OCI-LY1 (cell line): ENCODE measurements at regions not wholly inside any gene's neighbourhood (a gene's known extent, or its start where the extent isn't known, plus 50 kb on each side); places are given as distances from the start of the nearest gene placed in this dataset.

Experiments
- H2AFZ ChIP-seq: fragments of 200-600 bp; sonication (generic), shearing (Covaris generic); 2 replicates; pipeline ENCODE4 v1.6.0; 2014; ENCODE audit warnings: antibody characterized with exemption, mild to moderate bottlenecking, low read length
- H3F3A ChIP-seq: fragments of 200-600 bp; sonication (generic), shearing (Covaris generic); 2 replicates; pipeline ENCODE4 v1.6.0; 2014; ENCODE audit warnings: mild to moderate bottlenecking, antibody characterized with exemption, low read length, moderate library complexity; ENCODE audit not compliant: insufficient read depth
- H3K27ac ChIP-seq: fragments of 200-600 bp; sonication (generic); 2 replicates; pipeline ENCODE4 v1.5.1; 2014; ENCODE audit warnings: low read length, mixed run types, mild to moderate bottlenecking, low read depth; ENCODE audit not compliant: poor library complexity, severe bottlenecking
- H3K27me3 ChIP-seq: fragments of 200-600 bp; sonication (generic); 2 replicates; pipeline ENCODE4 v1.6.0; 2014; ENCODE audit warnings: antibody characterized with exemption, mild to moderate bottlenecking, low read length, moderate library complexity; ENCODE audit not compliant: insufficient read depth
- H3K36me3 ChIP-seq: fragments of 200-600 bp; sonication (generic); 2 replicates; pipeline ENCODE4 v1.6.1; 2014; ENCODE audit warnings: mild to moderate bottlenecking, antibody characterized with exemption, low read length, moderate library complexity, mixed read lengths; ENCODE audit not compliant: insufficient read depth
- H3K4me1 ChIP-seq: fragments of 200-600 bp; sonication (generic); 2 replicates; pipeline ENCODE4 v1.5.1; 2014; ENCODE audit warnings: mild to moderate bottlenecking, low read length, moderate library complexity; ENCODE audit not compliant: insufficient read depth, severe bottlenecking
- H3K4me2 ChIP-seq: fragments of 200-600 bp; sonication (generic), shearing (Covaris generic); 2 replicates; pipeline ENCODE4 v1.6.1; 2014; ENCODE audit warnings: low read length
- H3K4me3 ChIP-seq: fragments of 200-600 bp; sonication (generic); 2 replicates; pipeline ENCODE4 v1.5.1; 2014; ENCODE audit warnings: low read length, low read depth, mild to moderate bottlenecking, mixed read lengths; ENCODE audit not compliant: poor library complexity, severe bottlenecking
- H3K79me2 ChIP-seq: fragments of 200-600 bp; shearing (Covaris generic); 2 replicates; pipeline ENCODE4 v1.6.1; 2016; ENCODE audit warnings: mixed run types, low read length, mixed read lengths; ENCODE audit not compliant: insufficient read depth
- H3K9ac ChIP-seq: fragments of 200-600 bp; sonication (generic), shearing (Covaris generic); 2 replicates; pipeline ENCODE4 v1.6.1; 2014; ENCODE audit warnings: mild to moderate bottlenecking, low read length, mixed read lengths
- H3K9me2 ChIP-seq: fragments of 200-600 bp; sonication (generic), shearing (Covaris generic); 2 replicates; pipeline ENCODE4 v1.6.1; 2014; ENCODE audit warnings: low read depth, mild to moderate bottlenecking, low read length, mixed read lengths
- H3K9me3 ChIP-seq: fragments of 200-600 bp; shearing (Covaris generic); 2 replicates; pipeline ENCODE4 v1.6.1; 2014; ENCODE audit warnings: low read length, mixed read lengths
- H4K20me1 ChIP-seq: fragments of 200-600 bp; sonication (generic), shearing (Covaris generic); 2 replicates; pipeline ENCODE4 v1.6.0; 2016; ENCODE audit warnings: mild to moderate bottlenecking, low read length; ENCODE audit not compliant: insufficient read depth
- EZH2 ChIP-seq: fragments of 200-600 bp; sonication (generic), shearing (Covaris generic); IDR thresholded peaks from 2 replicates; pipeline ENCODE4 v1.8.0; 2017; ENCODE audit warnings: borderline replicate concordance, mixed run types, mild to moderate bottlenecking, antibody characterized with exemption, low read length, moderate library complexity, mixed read lengths
- TF ChIP-seq, protein P1 (sequence below): fragments of 200-600 bp; sonication (generic), shearing (Covaris generic); IDR thresholded peaks from 2 replicates; pipeline ENCODE4 v1.5.1; 2017; ENCODE audit warnings: mild to moderate bottlenecking, antibody characterized with exemption, low read length, moderate library complexity, mixed read lengths

DNA sequence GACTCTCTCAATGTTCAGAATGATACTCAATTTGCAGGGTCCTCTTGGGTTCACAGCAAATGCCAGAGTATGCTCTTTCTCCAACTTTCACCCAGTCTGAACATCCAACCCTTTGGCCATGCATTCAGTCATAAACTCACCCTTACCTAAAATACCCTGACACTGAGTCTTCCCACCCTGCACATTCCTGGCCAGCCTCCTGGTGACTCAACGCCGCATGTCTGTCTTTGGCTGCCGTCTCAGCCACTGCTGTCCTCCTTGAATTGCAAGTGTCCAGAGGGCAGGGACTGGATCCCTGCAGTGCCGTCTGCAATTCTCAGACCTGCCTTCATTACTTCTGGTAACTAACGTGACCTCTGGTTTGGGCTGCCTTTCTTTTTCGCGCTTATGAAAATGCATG lies 593.4 kb downstream of the QKI start:
- Histone ChIP-seq H3K9me3 (no peaks in the 10 kb centered on the region), H3K9ac (no peak overlapping the region), H3K27ac (no peak overlapping the region), H2AFZ (no peak overlapping the region), H3F3A (no peaks in the 10 kb centered on the region), H3K36me3 (no peaks in the 10 kb centered on the region), H3K27me3 (peaks cover 9% of the 10 kb centered on the region; the same call in 1 of the 2 replicates), H3K79me2 (no peaks in the 10 kb centered on the region), H3K4me3 (no peak overlapping the region), H3K9me2 (no peaks in the 10 kb centered on the region), H3K4me2 (no peak overlapping the region), H3K4me1 (no peaks in the 10 kb centered on the region), H4K20me1 (no peaks in the 10 kb centered on the region)
- no peak for TF ChIP-seq EZH2
- TF ChIP-seq, protein P1, sequence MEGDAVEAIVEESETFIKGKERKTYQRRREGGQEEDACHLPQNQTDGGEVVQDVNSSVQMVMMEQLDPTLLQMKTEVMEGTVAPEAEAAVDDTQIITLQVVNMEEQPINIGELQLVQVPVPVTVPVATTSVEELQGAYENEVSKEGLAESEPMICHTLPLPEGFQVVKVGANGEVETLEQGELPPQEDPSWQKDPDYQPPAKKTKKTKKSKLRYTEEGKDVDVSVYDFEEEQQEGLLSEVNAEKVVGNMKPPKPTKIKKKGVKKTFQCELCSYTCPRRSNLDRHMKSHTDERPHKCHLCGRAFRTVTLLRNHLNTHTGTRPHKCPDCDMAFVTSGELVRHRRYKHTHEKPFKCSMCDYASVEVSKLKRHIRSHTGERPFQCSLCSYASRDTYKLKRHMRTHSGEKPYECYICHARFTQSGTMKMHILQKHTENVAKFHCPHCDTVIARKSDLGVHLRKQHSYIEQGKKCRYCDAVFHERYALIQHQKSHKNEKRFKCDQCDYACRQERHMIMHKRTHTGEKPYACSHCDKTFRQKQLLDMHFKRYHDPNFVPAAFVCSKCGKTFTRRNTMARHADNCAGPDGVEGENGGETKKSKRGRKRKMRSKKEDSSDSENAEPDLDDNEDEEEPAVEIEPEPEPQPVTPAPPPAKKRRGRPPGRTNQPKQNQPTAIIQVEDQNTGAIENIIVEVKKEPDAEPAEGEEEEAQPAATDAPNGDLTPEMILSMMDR: no peak

DNA sequence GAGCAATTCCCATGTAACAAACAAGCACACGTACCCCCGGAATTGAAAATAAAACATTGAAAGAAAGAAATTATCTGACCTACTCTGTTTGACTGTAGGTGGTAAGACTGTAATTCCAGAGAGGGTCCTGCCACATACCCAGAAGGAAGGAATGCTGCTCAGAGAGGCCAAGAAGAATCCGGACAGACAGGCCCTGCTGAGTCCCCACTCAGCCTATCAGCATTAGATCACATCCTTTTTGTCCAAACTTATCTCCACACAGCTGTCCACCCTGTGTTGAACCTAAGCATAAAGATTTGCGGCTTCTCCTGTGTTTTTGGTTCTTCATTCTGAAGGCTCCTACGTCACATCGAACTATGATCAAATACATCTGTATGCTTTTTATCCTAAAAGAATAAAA lies 591.9 kb downstream of the QKI start:
- Histone ChIP-seq H2AFZ (no peak overlapping the region), H3K9ac (no peak overlapping the region), H3K27ac (no peak overlapping the region), H3K4me2 (no peak overlapping the region), H3K9me2 (no peaks in the 10 kb centered on the region), H3K36me3 (no peaks in the 10 kb centered on the region), H3K4me3 (no peak overlapping the region), H4K20me1 (no peaks in the 10 kb centered on the region), H3K27me3 (peaks cover 9% of the 10 kb centered on the region; the same call in 1 of the 2 replicates), H3K79me2 (no peaks in the 10 kb centered on the region), H3K9me3 (no peaks in the 10 kb centered on the region), H3K4me1 (no peaks in the 10 kb centered on the region), H3F3A (no peaks in the 10 kb centered on the region)
- TF ChIP-seq, protein P1: no peak
- no peak for TF ChIP-seq EZH2

DNA sequence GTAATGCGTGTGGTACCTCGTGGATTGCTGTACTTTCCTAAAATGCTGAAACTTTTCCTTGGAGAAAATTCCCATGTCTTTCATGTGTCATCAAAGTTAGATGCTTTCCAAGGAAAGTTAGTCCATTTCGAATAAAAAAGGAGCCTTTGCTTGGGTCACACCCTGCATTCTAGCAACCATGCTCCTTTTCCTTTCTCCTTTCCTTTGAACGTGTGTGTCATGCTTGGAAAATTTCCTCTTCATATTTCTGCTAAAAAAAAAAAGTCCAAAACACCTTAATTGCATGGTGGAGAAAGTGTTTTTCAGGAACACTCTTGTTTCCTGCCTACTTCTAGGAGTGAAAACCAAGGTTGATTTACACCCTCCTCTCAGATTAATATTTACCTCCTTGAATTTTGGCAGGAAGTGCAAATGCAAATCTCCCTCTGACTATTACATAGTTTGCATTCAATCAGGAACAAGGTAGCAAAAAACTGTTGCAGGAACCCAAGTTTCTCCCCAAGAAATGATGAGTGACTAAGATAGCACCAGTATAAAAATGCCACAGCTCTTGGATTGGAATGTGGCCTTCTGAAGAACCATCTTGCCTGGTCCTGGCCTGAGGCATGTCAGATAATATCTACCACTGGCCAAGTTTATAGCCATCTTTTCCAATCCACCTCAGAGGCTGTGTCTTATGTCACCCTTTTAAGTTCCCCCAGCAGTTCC lies 590.6 kb downstream of the QKI start:
- peaks cover 7% of the 10 kb centered on the region; the same call in 1 of the 2 replicates for H3K27me3 ChIP-seq
- no peaks in the 10 kb centered on the region for H3K9me3 ChIP-seq
- H3K4me1 ChIP-seq: no peaks in the 10 kb centered on the region
- no peak overlapping the region for H3K4me2 ChIP-seq
- no peak overlapping the region for H2AFZ ChIP-seq
- no peaks in the 10 kb centered on the region for H3K79me2 ChIP-seq
- H4K20me1 ChIP-seq: no peaks in the 10 kb centered on the region
- H3K9ac ChIP-seq: no peak overlapping the region
- no peak overlapping the region for H3K4me3 ChIP-seq
- H3K27ac ChIP-seq: no peak overlapping the region
- H3F3A ChIP-seq: no peaks in the 10 kb centered on the region
- TF ChIP-seq, protein P1: no peak
- no peak for TF ChIP-seq EZH2
- no peaks in the 10 kb centered on the region for H3K36me3 ChIP-seq
- H3K9me2 ChIP-seq: no peaks in the 10 kb centered on the region
